Activated B cell treated with CpG ODN at 0.5 μM for 24 hours (primary cell): ENCODE measurements at regions not wholly inside any gene's neighbourhood (a gene's known extent, or its start where the extent isn't known, plus 50 kb on each side); places are given as distances from the start of the nearest gene placed in this dataset.

Source experiments
- ATAC-seq: fragments of 200-7000 bp; cut with Tn5 transposase; one replicate; pipeline ENCODE4 v1.10.0; 2021; ENCODE audit warnings: low read depth, mild to moderate bottlenecking, moderate library complexity
- CTCF ChIA-PET: fragments of 350-600 bp; sonication (Branson Sonifier 250); formaldehyde crosslinking; loops from one replicate; lab custom pipeline; 2021; ENCODE audit warnings: antibody characterized with exemption; lab: Charles Lee
- POLR2A ChIA-PET: fragments of 350-600 bp; sonication (Branson Sonifier 250); formaldehyde crosslinking; loops from one replicate; lab custom pipeline; 2021; ENCODE audit warnings: antibody characterized with exemption; lab: Charles Lee
- DNase-seq: peaks from one replicate; pipeline ENCODE4 v3.0.0; 2022
- H3K27ac Mint-ChIP-seq: one replicate; pipeline ENCODE4 v1.8.0; 2020; ENCODE audit warnings: mixed read lengths
- H3K27me3 Mint-ChIP-seq: one replicate; pipeline ENCODE4 v1.8.0; 2021; ENCODE audit warnings: mixed read lengths
- H3K36me3 Mint-ChIP-seq: one replicate; pipeline ENCODE4 v1.8.0; 2021; ENCODE audit warnings: low read depth, mixed read lengths
- H3K4me1 Mint-ChIP-seq: one replicate; pipeline ENCODE4 v1.8.0; 2021; ENCODE audit warnings: mixed read lengths
- H3K4me3 Mint-ChIP-seq: one replicate; pipeline ENCODE4 v1.8.0; 2020; ENCODE audit warnings: mild to moderate bottlenecking, mixed read lengths
- H3K9me3 Mint-ChIP-seq: one replicate; pipeline ENCODE4 v1.8.0; 2020; ENCODE audit warnings: mixed read lengths
- intact Hi-C: fragments of 100-400 bp; cut with micrococcal nuclease; formaldehyde crosslinking; loops from one replicate; pipeline ENCODE4 v1.15.1; 2024
- TF ChIP-seq, protein P1 (sequence below): fragments of 200-600 bp; IDR thresholded peaks from one replicate; pipeline ENCODE4 v1.8.0; 2022; ENCODE audit warnings: antibody characterized with exemption, mild to moderate bottlenecking

DNA sequence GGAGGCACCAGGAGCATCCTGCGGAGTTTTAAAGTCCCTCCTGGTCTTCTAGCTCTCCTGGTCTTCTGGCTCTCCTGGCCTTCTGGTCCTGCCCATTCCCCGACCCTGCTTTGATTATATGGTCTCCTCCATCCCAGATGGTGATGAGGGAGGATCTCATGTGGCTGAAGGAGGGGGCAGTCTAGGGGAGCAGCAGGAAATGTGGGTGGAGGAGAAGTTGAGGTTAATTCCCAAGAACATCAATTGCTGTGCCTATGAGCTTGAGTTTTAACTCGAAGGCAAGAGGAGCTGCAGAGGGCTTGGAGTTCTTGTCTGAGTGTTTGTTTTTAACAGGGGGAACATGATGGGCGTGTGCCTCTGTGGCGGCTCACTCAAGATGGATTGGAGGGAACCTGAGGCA, 408.8 kb downstream of the MATN1 start:
- ATAC-seq (no peak), DNase-seq (no peak)
- intact Hi-C loops = no loop called here
- Mint-ChIP-seq H3K9me3 (no peaks in the 10 kb centered on the region), H3K4me3 (no peak overlapping the region), H3K4me1 (no peaks in the 10 kb centered on the region), H3K36me3 (no peaks in the 10 kb centered on the region), H3K27ac (no peak overlapping the region), H3K27me3 (no peaks in the 10 kb centered on the region)
- ChIA-PET CTCF (no interaction called here), POLR2A (no interaction called here)
- TF ChIP-seq, protein P1, sequence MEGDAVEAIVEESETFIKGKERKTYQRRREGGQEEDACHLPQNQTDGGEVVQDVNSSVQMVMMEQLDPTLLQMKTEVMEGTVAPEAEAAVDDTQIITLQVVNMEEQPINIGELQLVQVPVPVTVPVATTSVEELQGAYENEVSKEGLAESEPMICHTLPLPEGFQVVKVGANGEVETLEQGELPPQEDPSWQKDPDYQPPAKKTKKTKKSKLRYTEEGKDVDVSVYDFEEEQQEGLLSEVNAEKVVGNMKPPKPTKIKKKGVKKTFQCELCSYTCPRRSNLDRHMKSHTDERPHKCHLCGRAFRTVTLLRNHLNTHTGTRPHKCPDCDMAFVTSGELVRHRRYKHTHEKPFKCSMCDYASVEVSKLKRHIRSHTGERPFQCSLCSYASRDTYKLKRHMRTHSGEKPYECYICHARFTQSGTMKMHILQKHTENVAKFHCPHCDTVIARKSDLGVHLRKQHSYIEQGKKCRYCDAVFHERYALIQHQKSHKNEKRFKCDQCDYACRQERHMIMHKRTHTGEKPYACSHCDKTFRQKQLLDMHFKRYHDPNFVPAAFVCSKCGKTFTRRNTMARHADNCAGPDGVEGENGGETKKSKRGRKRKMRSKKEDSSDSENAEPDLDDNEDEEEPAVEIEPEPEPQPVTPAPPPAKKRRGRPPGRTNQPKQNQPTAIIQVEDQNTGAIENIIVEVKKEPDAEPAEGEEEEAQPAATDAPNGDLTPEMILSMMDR = no peak

DNA sequence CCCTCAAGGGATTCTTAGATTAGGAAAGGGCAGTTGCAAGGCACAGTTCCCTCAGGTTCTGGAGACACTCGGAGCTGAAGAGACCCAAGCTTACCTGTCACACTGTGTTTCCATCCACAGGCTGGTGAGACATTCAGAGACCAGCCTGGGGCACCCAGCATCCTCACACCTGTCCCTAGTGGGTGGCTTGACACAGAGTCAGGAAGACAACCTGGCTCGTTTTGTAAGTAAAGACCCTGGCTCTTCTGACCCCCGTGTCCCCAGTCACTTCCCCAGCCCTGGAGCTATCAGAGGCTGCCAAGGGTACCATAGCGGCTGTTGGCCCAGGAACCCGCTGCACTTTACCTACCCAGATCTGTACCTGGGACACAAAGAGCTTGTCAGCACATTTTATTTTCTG, 409.8 kb downstream of the MATN1 start:
- Mint-ChIP-seq H3K4me3 (no peak overlapping the region), H3K36me3 (no peaks in the 10 kb centered on the region), H3K4me1 (no peaks in the 10 kb centered on the region), H3K9me3 (no peaks in the 10 kb centered on the region), H3K27me3 (no peaks in the 10 kb centered on the region), H3K27ac (no peak overlapping the region)
- POLR2A ChIA-PET = no interaction called here
- CTCF ChIA-PET = no interaction called here
- ATAC-seq (no peak), DNase-seq (no peak)
- intact Hi-C loops = no loop called here
- TF ChIP-seq, protein P1 = no peak

DNA sequence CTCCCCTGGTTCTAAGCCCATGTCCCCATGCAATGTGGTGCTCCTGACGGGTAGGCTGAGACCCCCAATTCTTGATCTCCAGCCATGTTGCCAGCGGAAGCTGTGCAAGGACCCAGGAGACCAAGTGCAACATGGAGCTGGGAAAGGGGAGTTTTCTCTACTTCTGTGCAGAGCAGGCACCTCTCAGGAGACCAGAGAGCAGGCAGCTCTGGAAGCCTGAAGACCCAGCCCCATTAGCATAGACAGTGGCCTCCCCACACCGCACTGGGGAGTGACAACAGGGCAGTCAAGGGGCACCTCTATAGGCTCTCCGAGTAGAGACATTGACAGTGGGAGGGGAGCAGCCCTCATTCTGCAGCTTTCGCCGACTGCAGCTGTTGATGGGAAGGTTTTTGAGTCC, 410.2 kb downstream of the MATN1 start:
- TF ChIP-seq, protein P1 = no peak
- H3K27ac Mint-ChIP-seq = no peak overlapping the region
- H3K4me1 Mint-ChIP-seq = no peaks in the 10 kb centered on the region
- ATAC-seq (no peak), DNase-seq (no peak)
- no peak overlapping the region for H3K4me3 Mint-ChIP-seq
- no peaks in the 10 kb centered on the region for H3K36me3 Mint-ChIP-seq
- H3K27me3 Mint-ChIP-seq = peaks cover 1% of the 10 kb centered on the region
- H3K9me3 Mint-ChIP-seq = no peaks in the 10 kb centered on the region
- intact Hi-C loops = no loop called here
- CTCF ChIA-PET = no interaction called here
- POLR2A ChIA-PET = no interaction called here

DNA sequence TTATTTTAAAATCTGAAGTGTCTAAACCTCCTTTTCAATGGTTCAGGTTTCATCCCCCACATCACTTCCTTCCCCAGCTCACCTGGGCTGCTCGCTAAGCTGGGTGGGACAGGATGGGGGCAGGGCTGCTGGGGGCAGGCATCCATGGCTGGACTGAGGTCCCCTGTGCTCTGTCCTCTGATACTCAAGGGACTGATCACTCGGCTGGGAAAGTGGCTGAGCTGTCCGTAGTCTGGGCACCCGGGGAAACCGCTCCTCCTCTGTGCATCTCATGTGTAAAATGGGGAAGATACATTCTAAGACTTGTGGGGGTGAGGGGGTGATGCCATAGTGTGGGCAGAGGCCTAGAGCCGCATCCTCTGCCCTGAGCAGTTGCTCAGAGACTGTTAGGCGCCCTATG, 411.2 kb downstream of the MATN1 start:
- H3K4me3 Mint-ChIP-seq = no peak overlapping the region

DNA sequence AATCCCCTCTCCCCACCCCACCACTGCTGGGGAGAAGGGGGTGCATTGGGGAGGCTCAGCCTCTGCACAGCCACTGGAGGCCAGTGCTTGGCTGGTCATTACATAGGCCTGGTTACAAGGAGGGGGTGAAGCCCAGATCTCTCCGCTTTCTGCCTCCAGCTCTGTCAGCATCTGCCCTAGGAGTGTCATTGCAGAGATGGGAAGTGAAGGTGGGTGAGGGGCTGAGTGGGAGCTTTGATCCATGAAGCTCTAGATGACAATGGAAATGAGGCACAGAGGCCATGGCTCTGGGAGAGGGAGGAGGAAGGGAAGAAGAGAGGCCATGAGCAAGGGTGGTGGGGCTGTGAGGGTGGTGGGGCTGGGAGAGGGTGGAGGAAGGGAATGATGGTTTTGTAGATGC, 411.6 kb downstream of the MATN1 start:
- POLR2A ChIA-PET = no interaction called here
- Mint-ChIP-seq H3K4me1 (no peaks in the 10 kb centered on the region), H3K27ac (no peak overlapping the region), H3K36me3 (no peaks in the 10 kb centered on the region), H3K9me3 (no peaks in the 10 kb centered on the region), H3K27me3 (peaks cover 10% of the 10 kb centered on the region), H3K4me3 (no peak overlapping the region)
- CTCF ChIA-PET = no interaction called here
- ATAC-seq (no peak), DNase-seq (no peak)
- intact Hi-C loops = no loop called here
- TF ChIP-seq, protein P1 = no peak

More for the DNA sequence above, 411.2 kb downstream of the MATN1 start:
- intact Hi-C loops = no loop called here
- ChIA-PET POLR2A (no interaction called here), CTCF (no interaction called here)
- TF ChIP-seq, protein P1 = no peak
- Mint-ChIP-seq H3K27me3 (peaks cover 7% of the 10 kb centered on the region), H3K4me1 (no peaks in the 10 kb centered on the region), H3K9me3 (no peaks in the 10 kb centered on the region), H3K36me3 (no peaks in the 10 kb centered on the region), H3K27ac (no peak overlapping the region)
- DNase-seq (no peak), ATAC-seq (no peak)
